ENCODE measurements at regions not wholly inside any gene's neighbourhood (a gene's known extent, or its start where the extent isn't known, plus 50 kb on each side); places are given as distances from the start of the nearest gene placed in this dataset.
A peak's percentile ranks its signal among the peaks of the same experiment; 100 is the strongest.

- no peak for DNase-seq (ENCODE audit: low read depth in 2 of 2)
Measured at GRCh38 chr5:1748271-1748670, 51.4 kb downstream of the MRPL36 start.

- DNase-seq (ENCODE audit: low read depth in 2 of 2), result no peak
Measured at GRCh38 chr5:1747803-1748085, 51.9 kb downstream of the MRPL36 start.

- DNase-seq (ENCODE audit: low read depth in 2 of 2), result no peak
Measured at GRCh38 chr5:1747079-1747802, 52.4 kb downstream of the MRPL36 start.

GRCh38 chr5:1746371-1747078, 53.1 kb downstream of the MRPL36 start:
- DNase-seq (ENCODE audit: low read depth in 2 of 2), result no peak

- DNase-seq (ENCODE audit: low read depth in 2 of 2), result no peak
Measured at GRCh38 chr5:1745796-1746370, 53.8 kb downstream of the MRPL36 start.

GRCh38 chr5:1745123-1745795, 54.4 kb downstream of the MRPL36 start:
- DNase-seq (ENCODE audit: low read depth in 2 of 2), result no peak

GRCh38 chr5:1744393-1745122, 55.1 kb downstream of the MRPL36 start:
- no peak for DNase-seq (ENCODE audit: low read depth in 2 of 2)

GRCh38 chr5:1743769-1744085, 55.9 kb downstream of the MRPL36 start:
- no peak for DNase-seq (ENCODE audit: low read depth in 2 of 2)

- no peak for DNase-seq (ENCODE audit: low read depth in 2 of 2)
Measured at GRCh38 chr5:1743061-1743768, 56.4 kb downstream of the MRPL36 start.

- DNase-seq (ENCODE audit: low read depth in 2 of 2), result peak; percentile 3 to 35
Measured at GRCh38 chr5:1737790-1738405, 61.7 kb downstream of the MRPL36 start.

GRCh38 chr5:1736889-1737711, 62.5 kb downstream of the MRPL36 start:
- no peak for DNase-seq (ENCODE audit: low read depth in 2 of 2)

- DNase-seq (ENCODE audit: low read depth in 2 of 2), result no peak
Measured at GRCh38 chr5:1736065-1736464, 63.6 kb downstream of the MRPL36 start.

GRCh38 chr5:1735320-1735970, 64.2 kb downstream of the MRPL36 start:
- no peak for DNase-seq (ENCODE audit: low read depth in 2 of 2)

GRCh38 chr5:1734908-1735289, 64.7 kb downstream of the MRPL36 start:
- no peak for DNase-seq (ENCODE audit: low read depth in 2 of 2)

- no peak for DNase-seq (ENCODE audit: low read depth in 2 of 2)
Measured at GRCh38 chr5:1734271-1734907, 65.2 kb downstream of the MRPL36 start.

GRCh38 chr5:1733369-1733768, 66.3 kb downstream of the MRPL36 start:
- DNase-seq (ENCODE audit: low read depth in 2 of 2), result no peak

GRCh38 chr5:1732945-1733344, 66.7 kb downstream of the MRPL36 start:
- no peak for DNase-seq (ENCODE audit: low read depth in 2 of 2)

- no peak for DNase-seq (ENCODE audit: low read depth in 2 of 2)
Measured at GRCh38 chr5:1732238-1732941, 67.2 kb downstream of the MRPL36 start.
